ENCODE measurements at regions not wholly inside any gene's neighbourhood (a gene's known extent, or its start where the extent isn't known, plus 50 kb on each side); places are given as distances from the start of the nearest gene placed in this dataset.

DNA sequence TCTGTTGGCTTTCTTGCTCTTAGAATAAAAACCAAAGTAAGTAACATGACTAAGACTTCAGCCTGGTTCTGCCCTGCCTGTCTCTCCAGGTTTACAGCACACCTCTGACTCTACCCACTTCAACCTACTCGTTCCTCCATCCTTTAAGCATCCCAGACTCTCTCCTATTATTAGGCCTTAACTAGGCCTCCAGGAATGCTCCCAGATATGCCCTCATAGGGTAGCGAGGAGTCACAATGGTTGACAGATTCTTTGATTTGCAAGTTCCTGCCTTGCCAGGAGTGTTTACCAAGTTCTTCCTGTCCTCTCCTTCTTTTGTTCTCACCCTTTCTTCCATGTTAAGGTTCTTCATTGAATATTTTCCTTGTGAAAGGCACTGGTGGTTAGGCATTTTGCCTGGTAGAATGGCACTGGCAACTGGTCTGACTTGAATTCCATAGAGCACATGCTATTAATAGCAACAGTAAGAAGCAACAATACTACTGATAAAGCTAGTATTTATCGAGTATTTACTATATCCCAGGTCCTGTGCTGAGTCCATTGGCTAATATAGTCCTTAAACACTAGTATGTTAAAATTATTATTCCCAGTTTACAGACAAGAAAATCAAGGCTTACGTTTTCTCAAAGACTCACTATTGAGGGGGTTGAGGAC lies 327.9 kb upstream of the PRKCQ start:
- no peaks in the 10 kb centered on the region for H3K36me3 ChIP-seq
- H3K27ac ChIP-seq = no peak overlapping the region
- TF ChIP-seq, protein P1, sequence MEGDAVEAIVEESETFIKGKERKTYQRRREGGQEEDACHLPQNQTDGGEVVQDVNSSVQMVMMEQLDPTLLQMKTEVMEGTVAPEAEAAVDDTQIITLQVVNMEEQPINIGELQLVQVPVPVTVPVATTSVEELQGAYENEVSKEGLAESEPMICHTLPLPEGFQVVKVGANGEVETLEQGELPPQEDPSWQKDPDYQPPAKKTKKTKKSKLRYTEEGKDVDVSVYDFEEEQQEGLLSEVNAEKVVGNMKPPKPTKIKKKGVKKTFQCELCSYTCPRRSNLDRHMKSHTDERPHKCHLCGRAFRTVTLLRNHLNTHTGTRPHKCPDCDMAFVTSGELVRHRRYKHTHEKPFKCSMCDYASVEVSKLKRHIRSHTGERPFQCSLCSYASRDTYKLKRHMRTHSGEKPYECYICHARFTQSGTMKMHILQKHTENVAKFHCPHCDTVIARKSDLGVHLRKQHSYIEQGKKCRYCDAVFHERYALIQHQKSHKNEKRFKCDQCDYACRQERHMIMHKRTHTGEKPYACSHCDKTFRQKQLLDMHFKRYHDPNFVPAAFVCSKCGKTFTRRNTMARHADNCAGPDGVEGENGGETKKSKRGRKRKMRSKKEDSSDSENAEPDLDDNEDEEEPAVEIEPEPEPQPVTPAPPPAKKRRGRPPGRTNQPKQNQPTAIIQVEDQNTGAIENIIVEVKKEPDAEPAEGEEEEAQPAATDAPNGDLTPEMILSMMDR (IDR thresholded peaks at IDR 0.05) = no peak
- no peaks in the 10 kb centered on the region for H3K27me3 ChIP-seq
- H3K9me3 ChIP-seq = no peaks in the 10 kb centered on the region
- intact Hi-C loops (cut with DNase I) = no loop called here
- DNase-seq (ENCODE audit: low spot score in 2 of 2) = no peak
- H3K4me3 ChIP-seq = no peak overlapping the region
- no peaks in the 10 kb centered on the region for H3K4me1 ChIP-seq

GRCh38 chr10:6894405-6894804 lies 314.3 kb upstream of the PRKCQ start:
- Histone ChIP-seq H3K27ac (no peak overlapping the region), H3K9me3 (no peaks in the 10 kb centered on the region), H3K4me3 (no peak overlapping the region), H3K36me3 (no peaks in the 10 kb centered on the region), H3K4me1 (no peaks in the 10 kb centered on the region), H3K27me3 (no peaks in the 10 kb centered on the region)
- DNase-seq (ENCODE audit: low spot score in 2 of 2) = no peak
- TF ChIP-seq, protein P1 (IDR thresholded peaks at IDR 0.05) = no peak
- intact Hi-C loops (cut with DNase I) = no loop called here

GRCh38 chr10:6892864-6893263 lies 312.8 kb upstream of the PRKCQ start:
- Histone ChIP-seq H3K27ac (no peak overlapping the region), H3K4me3 (no peak overlapping the region), H3K36me3 (no peaks in the 10 kb centered on the region), H3K27me3 (no peaks in the 10 kb centered on the region), H3K4me1 (no peaks in the 10 kb centered on the region), H3K9me3 (no peaks in the 10 kb centered on the region)
- DNase-seq (ENCODE audit: low spot score in 2 of 2) = no peak
- TF ChIP-seq, protein P1 (IDR thresholded peaks at IDR 0.05) = no peak
- intact Hi-C loops (cut with DNase I) = no loop called here

DNA sequence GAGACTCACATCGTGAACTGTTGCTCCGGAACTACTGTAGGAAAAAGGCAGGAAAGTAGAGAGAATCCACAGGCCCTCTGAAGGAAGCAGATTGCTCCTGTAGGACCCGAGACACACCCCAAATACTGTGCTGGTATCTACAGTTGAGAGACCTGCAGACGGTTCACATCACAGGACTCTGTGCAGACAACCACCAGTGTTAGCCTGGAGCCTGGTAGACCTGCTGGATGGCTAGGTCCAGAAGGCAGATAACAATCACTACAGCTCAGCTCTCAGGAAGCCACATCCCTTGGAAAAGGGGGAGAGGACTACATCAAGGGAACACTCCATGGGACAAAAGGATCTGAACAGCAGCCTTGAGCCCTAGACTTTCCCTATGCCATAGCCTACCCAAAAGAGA lies 311.8 kb upstream of the PRKCQ start:
- intact Hi-C loops (cut with DNase I) = no loop called here
- TF ChIP-seq, protein P1 (IDR thresholded peaks at IDR 0.05) = no peak
- Histone ChIP-seq H3K4me3 (no peak overlapping the region), H3K27me3 (no peaks in the 10 kb centered on the region), H3K36me3 (no peaks in the 10 kb centered on the region), H3K27ac (no peak overlapping the region), H3K9me3 (no peaks in the 10 kb centered on the region), H3K4me1 (no peaks in the 10 kb centered on the region)
- DNase-seq (ENCODE audit: low spot score in 2 of 2) = no peak

DNA sequence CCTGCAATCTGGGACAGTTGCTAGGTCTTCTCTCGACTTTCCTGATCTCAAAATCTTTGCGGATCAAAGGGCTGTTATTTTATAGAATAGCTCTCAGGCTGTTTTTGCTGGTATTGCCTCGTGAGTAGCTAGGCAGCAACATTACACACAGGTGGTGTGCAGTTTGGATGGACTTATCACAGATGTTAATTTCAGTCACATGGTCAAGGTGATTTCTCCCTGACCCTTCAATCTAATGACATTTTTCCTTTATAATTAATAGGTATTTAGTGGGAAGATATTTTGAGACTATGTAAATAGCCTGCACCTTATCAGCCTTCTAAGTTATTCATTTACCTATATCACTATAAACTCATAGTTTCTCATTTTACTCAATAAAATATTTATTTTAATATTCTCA lies 309.6 kb upstream of the PRKCQ start:
- intact Hi-C loops (cut with DNase I) = no loop called here
- Histone ChIP-seq H3K4me1 (no peaks in the 10 kb centered on the region), H3K27ac (no peak overlapping the region), H3K27me3 (no peaks in the 10 kb centered on the region), H3K9me3 (no peaks in the 10 kb centered on the region), H3K4me3 (no peak overlapping the region), H3K36me3 (no peaks in the 10 kb centered on the region)
- DNase-seq (ENCODE audit: low spot score in 2 of 2) = no peak
- TF ChIP-seq, protein P1 (IDR thresholded peaks at IDR 0.05) = no peak

GRCh38 chr10:6888434-6888833 lies 308.4 kb upstream of the PRKCQ start:
- no peak overlapping the region for H3K27ac ChIP-seq
- H3K9me3 ChIP-seq = no peaks in the 10 kb centered on the region
- H3K4me1 ChIP-seq = no peaks in the 10 kb centered on the region
- intact Hi-C loops (cut with DNase I) = no loop called here
- TF ChIP-seq, protein P1 (IDR thresholded peaks at IDR 0.05) = no peak
- no peak overlapping the region for H3K4me3 ChIP-seq
- H3K27me3 ChIP-seq = no peaks in the 10 kb centered on the region
- DNase-seq (ENCODE audit: low spot score in 2 of 2) = no peak
- H3K36me3 ChIP-seq = no peaks in the 10 kb centered on the region
